ENCODE measurements at regions not wholly inside any gene's neighbourhood (a gene's known extent, or its start where the extent isn't known, plus 50 kb on each side); places are given as distances from the start of the nearest gene placed in this dataset.

GRCh38 chr11:134879931-134880330 lies 467.9 kb upstream of the B3GAT1 start:
- TF ChIP-seq, protein P1, sequence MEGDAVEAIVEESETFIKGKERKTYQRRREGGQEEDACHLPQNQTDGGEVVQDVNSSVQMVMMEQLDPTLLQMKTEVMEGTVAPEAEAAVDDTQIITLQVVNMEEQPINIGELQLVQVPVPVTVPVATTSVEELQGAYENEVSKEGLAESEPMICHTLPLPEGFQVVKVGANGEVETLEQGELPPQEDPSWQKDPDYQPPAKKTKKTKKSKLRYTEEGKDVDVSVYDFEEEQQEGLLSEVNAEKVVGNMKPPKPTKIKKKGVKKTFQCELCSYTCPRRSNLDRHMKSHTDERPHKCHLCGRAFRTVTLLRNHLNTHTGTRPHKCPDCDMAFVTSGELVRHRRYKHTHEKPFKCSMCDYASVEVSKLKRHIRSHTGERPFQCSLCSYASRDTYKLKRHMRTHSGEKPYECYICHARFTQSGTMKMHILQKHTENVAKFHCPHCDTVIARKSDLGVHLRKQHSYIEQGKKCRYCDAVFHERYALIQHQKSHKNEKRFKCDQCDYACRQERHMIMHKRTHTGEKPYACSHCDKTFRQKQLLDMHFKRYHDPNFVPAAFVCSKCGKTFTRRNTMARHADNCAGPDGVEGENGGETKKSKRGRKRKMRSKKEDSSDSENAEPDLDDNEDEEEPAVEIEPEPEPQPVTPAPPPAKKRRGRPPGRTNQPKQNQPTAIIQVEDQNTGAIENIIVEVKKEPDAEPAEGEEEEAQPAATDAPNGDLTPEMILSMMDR (IDR thresholded peaks at IDR 0.05) = no peak
- TF ChIP-seq POLR2A (IDR thresholded peaks at IDR 0.05) (no peak), POLR2AphosphoS5 (IDR thresholded peaks at IDR 0.05) (no peak)

Measured in prostate gland (tissue), 2 donors.